ENCODE measurements at regions not wholly inside any gene's neighbourhood (a gene's known extent, or its start where the extent isn't known, plus 50 kb on each side); places are given as distances from the start of the nearest gene placed in this dataset.
"Not testable (repeated sequence)": the region's sequence is repeated elsewhere in the genome, so short reads cannot be mapped to it uniquely, and the experiment has no call there.

GRCh38 chr7:91492773-91493172 is 228.5 kb downstream of the FZD1 start:
- 71 to 77% (median 74%) methylated on average over 3 of the region's 3 CpGs for WGBS, 4 donors
- ATAC-seq, result no peak
- TF ChIP-seq POLR2A (IDR thresholded peaks at IDR 0.05) (no peak), CTCF (IDR thresholded peaks at IDR 0.05) (no peak)

GRCh38 chr7:91494450-91494849 is 230.2 kb downstream of the FZD1 start:
- TF ChIP-seq CTCF (IDR thresholded peaks at IDR 0.05) (no peak), POLR2A (IDR thresholded peaks at IDR 0.05) (no peak)
- intact Hi-C loops (cut with DNase I), result no loop called here
- DNase-seq, result no peak
- ATAC-seq, result no peak
- Histone ChIP-seq H3K4me1 (no peaks in the 10 kb centered on the region), H3K27me3 (no peaks in the 10 kb centered on the region), H3K9me3 (peaks cover 0 to 14% (median 2%) of the 10 kb centered on the region in 12 donors), H3K36me3 (no peaks in the 10 kb centered on the region), H3K4me3 (no peak overlapping the region), H3K27ac (no peak overlapping the region)
- 79 to 89% (median 87%) methylated on average over 1 of the region's 1 CpG for WGBS, 4 donors

More at GRCh38 chr7:91492773-91493172, 228.5 kb downstream of the FZD1 start:
- Histone ChIP-seq H3K27ac (no peak overlapping the region), H3K36me3 (no peaks in the 10 kb centered on the region), H3K27me3 (no peaks in the 10 kb centered on the region), H3K9me3 (peaks cover 0 to 6% (median 0%) of the 10 kb centered on the region in 12 donors), H3K4me1 (no peaks in the 10 kb centered on the region), H3K4me3 (no peak overlapping the region)
- intact Hi-C loops (cut with DNase I), result no loop called here
- DNase-seq, result no peak

GRCh38 chr7:91496251-91496820 is 232.1 kb downstream of the FZD1 start:
- TF ChIP-seq CTCF (IDR thresholded peaks at IDR 0.05), result no peak
- TF ChIP-seq POLR2A (IDR thresholded peaks at IDR 0.05), result no peak
- DNase-seq, result no peak
- WGBS, 4 donors, result 46 to 70% (median 63%) methylated on average over 1 of the region's 1 CpG
- H3K9me3 ChIP-seq, result peaks cover 0 to 30% (median 3%) of the 10 kb centered on the region in 12 donors
- intact Hi-C loops (cut with DNase I), result no loop called here
- no peaks in the 10 kb centered on the region for H3K4me1 ChIP-seq
- ATAC-seq, result no peak
- H3K36me3 ChIP-seq, result no peaks in the 10 kb centered on the region
- no peaks in the 10 kb centered on the region for H3K27me3 ChIP-seq
- no peak overlapping the region for H3K27ac ChIP-seq
- H3K4me3 ChIP-seq, result no peak overlapping the region

- DNase-seq; H3K36me3 ChIP-seq; H3K4me1 ChIP-seq; ATAC-seq; intact Hi-C loops (cut with DNase I); H3K27me3 ChIP-seq; H3K4me3 ChIP-seq; H3K27ac ChIP-seq: not testable (repeated sequence)
- WGBS, 4 donors, result 90 to 100% (median 92%) methylated on average over 1 of the region's 1 CpG
- peaks cover 0 to 31% (median 3%) of the 10 kb centered on the region in 12 donors for H3K9me3 ChIP-seq
These were observed 233.0 kb downstream of the FZD1 start for GRCh38 chr7:91497277-91497676.
